WI38 (cell line): ENCODE measurements at regions not wholly inside any gene's neighbourhood (a gene's known extent, or its start where the extent isn't known, plus 50 kb on each side); places are given as distances from the start of the nearest gene placed in this dataset.

ENCODE experiments used
- H3K4me3 ChIP-seq: 2 replicates; pipeline ENCODE4 v1.5.1; 2011; ENCODE audit warnings: low read depth, mild to moderate bottlenecking, control low read depth, low read length
- TF ChIP-seq, protein P1 (sequence below): IDR thresholded peaks from 2 replicates; pipeline ENCODE4 v1.5.1; 2012; ENCODE audit warnings: low read depth, mild to moderate bottlenecking, control low read depth, low read length

DNA sequence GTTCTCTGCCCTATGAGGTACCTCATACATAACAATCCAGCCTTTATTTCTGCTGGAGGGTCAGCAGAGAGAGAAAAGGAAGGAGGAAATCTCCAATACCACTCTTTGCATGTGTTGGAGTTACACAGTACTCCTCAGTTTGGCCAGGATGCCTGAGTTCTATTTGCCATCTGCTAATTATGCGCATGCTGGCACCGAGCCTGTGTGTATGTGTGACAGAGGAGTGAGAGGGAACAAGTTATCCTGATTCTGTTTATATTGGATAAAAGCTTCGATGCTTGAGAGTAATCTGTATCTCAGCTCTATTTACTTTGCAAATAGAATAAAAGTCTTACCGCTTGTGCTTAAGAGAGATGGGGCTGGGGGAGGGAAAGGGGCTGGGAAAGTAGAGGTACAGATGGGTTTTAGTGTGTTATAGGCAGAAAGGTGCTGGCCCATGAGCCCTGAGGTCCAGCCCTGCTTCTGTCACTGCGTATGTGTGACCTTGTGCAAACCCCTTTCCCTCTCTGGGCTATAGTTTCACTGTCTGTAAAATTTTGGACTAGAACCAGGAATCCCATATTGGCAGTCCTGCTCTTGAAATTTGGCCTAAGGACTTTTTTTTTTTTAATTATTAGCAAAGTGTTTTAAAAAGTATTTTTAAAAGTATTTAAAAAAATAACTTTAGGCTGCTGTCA, 54.5 kb upstream of the PLXNA2 start:
- no peak overlapping the region for H3K4me3 ChIP-seq
- TF ChIP-seq, protein P1, sequence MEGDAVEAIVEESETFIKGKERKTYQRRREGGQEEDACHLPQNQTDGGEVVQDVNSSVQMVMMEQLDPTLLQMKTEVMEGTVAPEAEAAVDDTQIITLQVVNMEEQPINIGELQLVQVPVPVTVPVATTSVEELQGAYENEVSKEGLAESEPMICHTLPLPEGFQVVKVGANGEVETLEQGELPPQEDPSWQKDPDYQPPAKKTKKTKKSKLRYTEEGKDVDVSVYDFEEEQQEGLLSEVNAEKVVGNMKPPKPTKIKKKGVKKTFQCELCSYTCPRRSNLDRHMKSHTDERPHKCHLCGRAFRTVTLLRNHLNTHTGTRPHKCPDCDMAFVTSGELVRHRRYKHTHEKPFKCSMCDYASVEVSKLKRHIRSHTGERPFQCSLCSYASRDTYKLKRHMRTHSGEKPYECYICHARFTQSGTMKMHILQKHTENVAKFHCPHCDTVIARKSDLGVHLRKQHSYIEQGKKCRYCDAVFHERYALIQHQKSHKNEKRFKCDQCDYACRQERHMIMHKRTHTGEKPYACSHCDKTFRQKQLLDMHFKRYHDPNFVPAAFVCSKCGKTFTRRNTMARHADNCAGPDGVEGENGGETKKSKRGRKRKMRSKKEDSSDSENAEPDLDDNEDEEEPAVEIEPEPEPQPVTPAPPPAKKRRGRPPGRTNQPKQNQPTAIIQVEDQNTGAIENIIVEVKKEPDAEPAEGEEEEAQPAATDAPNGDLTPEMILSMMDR: no peak

DNA sequence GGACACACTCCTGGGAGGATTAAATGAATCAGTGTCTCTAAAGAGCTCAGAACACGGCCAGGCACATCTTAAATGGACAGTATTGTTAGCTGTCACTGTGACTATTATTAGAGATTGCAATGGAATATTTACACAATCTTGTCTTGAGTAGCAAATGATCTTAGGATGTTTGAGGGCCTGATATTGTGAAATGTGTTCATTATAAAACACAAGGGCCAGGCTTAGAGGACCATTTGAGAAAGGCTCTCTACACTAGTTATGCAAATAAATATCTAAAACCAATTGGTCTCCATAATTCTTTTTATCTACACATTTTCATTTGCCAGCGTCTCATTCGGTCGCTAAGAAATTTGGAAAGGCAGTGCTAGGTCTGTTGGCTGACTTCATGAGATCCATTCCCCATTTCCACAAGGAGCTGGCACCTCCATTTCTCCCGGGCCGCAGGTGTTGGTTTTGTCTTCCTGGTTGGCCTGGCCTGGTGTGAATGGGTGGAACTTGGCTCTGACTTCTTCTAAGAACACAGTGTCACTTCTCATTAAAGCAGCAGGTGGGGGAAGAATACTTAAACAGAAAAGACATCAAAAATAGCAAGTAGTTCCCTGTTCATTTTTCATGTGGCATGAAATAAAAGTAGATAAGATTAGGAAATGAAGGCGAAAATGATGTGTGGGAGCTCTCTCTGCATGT, 56.0 kb upstream of the PLXNA2 start:
- TF ChIP-seq, protein P1: no peak
- H3K4me3 ChIP-seq: no peak overlapping the region

DNA sequence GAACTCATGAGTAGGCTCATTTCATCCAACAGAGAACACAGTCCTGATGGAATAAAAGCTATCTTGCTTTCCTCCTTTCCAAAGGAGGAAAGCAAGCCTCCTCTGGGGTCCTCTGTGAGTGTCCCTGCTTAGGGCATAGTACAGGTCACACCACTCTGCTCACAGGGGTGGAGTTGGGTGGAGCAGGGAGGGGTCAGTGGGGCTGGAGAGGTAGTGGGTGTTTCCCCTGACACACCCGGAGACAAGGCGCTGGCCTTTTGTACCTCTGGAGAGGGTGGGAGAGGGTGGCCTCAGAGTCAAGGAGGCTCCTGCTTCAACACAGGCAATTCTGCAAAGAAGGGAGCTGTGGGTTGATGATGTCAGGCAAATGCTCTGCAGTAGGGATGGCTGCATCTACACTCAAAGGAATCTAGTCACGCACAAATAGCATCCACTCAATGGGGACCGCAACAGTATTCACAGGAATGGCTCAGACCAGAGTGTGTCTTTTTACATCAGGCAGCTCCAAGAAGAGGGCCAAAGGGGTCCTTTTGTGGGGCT, 58.6 kb upstream of the PLXNA2 start:
- TF ChIP-seq, protein P1: no peak

DNA sequence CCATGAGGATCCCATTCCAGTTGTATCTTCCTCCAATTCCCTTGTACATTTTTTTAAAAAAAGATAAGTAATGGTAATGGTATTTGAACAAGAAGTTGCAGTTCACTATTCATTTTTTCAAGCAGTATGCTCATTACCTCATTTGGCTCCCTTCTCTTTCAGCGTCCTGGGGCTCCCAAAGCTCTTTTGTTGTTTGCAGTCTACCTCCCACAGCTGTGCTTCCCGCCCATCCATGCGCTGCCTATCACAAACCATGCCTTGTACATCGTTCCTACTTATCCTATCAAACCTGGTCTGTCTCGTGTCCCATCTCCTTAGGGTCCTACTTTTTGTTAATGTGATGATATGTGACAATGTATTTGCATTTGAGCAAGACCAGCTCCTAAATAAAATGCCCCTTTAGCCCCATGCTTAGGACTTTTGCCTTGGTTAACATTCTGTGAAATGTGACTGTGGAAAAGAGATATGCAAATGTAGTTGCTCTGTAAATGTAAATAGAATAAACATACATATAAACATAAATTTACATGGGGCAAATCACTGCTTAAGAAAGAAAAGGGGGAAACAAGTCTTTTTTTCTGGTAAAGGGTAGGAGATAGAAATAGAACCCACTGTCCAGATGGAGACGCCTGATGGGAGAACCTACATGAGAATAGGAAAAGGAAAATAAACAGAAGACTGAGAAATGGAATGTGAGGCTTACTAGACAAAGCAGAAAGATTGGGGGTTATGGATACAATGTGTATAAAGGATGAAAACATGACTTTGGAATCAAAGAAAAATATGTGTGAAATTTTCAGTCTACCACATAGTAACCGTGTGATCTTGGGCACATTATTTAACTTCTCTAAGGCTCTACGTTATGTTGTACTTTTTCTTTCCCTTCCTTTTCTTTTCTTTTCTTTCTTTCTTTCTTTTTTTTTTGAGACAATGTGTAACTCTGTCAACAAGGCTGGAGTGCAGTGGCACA, 59.8 kb upstream of the PLXNA2 start:
- H3K4me3 ChIP-seq: no peak overlapping the region
- TF ChIP-seq, protein P1: no peak

More for the DNA sequence above, 58.6 kb upstream of the PLXNA2 start:
- no peak overlapping the region for H3K4me3 ChIP-seq

DNA sequence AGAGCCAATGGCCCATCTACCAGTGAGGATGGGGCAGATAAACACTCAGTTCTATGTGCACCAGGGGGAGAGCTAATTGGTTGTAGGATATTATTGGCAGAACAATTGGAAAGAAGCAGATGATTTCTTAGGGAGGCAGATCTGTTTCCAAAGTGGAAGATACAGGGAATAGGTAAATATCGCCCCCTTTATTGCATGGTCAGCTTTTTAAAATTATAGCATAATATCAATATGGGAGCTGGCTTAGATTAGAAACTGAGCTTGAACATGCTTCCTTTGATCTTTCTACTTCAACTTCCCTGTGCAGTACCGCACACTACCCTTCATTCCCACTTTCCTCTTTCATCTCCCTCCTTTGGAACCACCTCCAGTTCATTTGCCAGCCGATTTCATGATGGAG, 64.0 kb upstream of the PLXNA2 start:
- TF ChIP-seq, protein P1: no peak
- H3K4me3 ChIP-seq: no peak overlapping the region

DNA sequence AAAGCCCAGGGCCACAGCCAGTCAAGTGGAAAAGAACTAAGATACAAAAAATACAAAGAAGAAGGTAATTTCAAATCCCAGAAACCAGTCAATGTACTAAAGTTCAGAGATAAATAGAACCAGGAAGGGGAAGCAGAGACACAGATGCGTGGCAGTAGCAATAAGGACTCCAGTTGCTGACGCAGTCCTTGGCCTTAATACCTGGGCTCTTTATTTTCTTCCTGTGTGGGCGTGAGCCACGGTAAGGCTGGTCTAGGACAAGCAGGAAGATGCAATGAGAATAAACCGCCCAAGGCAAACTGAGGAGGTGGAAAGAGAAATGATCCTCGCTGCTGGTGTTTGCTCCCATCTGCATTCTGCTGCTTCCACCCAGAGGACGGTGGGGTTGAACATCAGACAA, 65.6 kb upstream of the PLXNA2 start:
- TF ChIP-seq, protein P1: no peak
- H3K4me3 ChIP-seq: no peak overlapping the region
